Adrenal gland (tissue), 9 donors: ENCODE measurements at regions not wholly inside any gene's neighbourhood (a gene's known extent, or its start where the extent isn't known, plus 50 kb on each side); places are given as distances from the start of the nearest gene placed in this dataset.

Experiments
- DNase-seq, 7 donors: peaks; one replicate each; pipeline ENCODE4 v3.0.0-alpha.2; 2019 to 2020
- H3K27ac ChIP-seq, 5 donors: fragments of 200-600 bp; sonication (generic) in 4 of 5; 1 replicate in 3 of 5; 2 replicates in 2 of 5; pipeline versions ENCODE4 v1.5.1 to v1.8.0; 2016 to 2020; ENCODE audit warnings: mild to moderate bottlenecking in 1 of 5
- H3K27me3 ChIP-seq: fragments of 200-600 bp; 2 replicates; pipeline ENCODE4 v1.8.0; 2021
- H3K36me3 ChIP-seq, 2 donors: fragments of 200-600 bp; replicated peaks in 1 of 2; 1 replicate in 1 of 2; 2 replicates in 1 of 2; pipeline versions ENCODE4 v1.5.1 to v1.8.0; 2018 to 2022
- H3K4me1 ChIP-seq, 2 donors: fragments of 200-600 bp; replicated peaks in 1 of 2; 1 replicate in 1 of 2; 2 replicates in 1 of 2; pipeline versions ENCODE4 v1.5.1 to v1.8.0; 2018 to 2021
- H3K4me3 ChIP-seq, 4 donors: fragments of 200-600 bp; sonication (generic) in 3 of 4; one replicate each; pipeline ENCODE4 v1.5.1; 2016 to 2018
- H3K9me3 ChIP-seq, 3 donors: fragments of 200-600 bp; sonication (generic) in 1 of 3; replicated peaks in 1 of 3; 1 replicate in 2 of 3; 2 replicates in 1 of 3; pipeline versions ENCODE4 v1.5.1 to v1.8.0; 2016 to 2021
- POLR2A ChIP-seq, 2 donors: fragments of 450-650 bp; IDR thresholded peaks; one replicate each; pipeline ENCODE4 v1.6.1; 2017; ENCODE audit warnings: antibody characterized with exemption in 2 of 2, mild to moderate bottlenecking in 2 of 2, moderate library complexity in 1 of 2
- WGBS, 4 donors: extraction: QIAGEN DNeasy Blood & Tissue Kit in 2 of 4; methylation state at CpG; one replicate each; pipeline versions ENCODE4 v1.1.5 to v1.1.7; 2013 to 2017; 5-methylcytosine and 5-hydroxymethylcytosine counted together
- intact Hi-C, 2 donors: fragments of 100-400 bp; cut with DNase I; formaldehyde crosslinking; loops; one replicate each; pipeline versions ENCODE4 v1.14.1 to v1.15.0; 2022 to 2023
- TF ChIP-seq, protein P1 (sequence below), 6 experiments: fragments of 450-650 bp in 4 of 6; fragments of 200-600 bp in 2 of 6; sonication (generic) in 1 of 6; IDR thresholded peaks; 1 replicate in 5 of 6; 2 replicates in 1 of 6; pipeline versions ENCODE4 v1.5.1 to v1.8.0; 2016 to 2021; ENCODE audit warnings: antibody characterized with exemption in 6 of 6, mild to moderate bottlenecking in 2 of 6, moderate library complexity in 1 of 6
- donor health status: healthy with polysubstance abuse.
- donor health status: Bipolar disorder and iron deficiency.
- donor health status: DM: yes; HTN: yes; CAD: no.
- donor health status: DM: no; HTN: no; CAD: no.
- donor health status: DM: no; HTN: no; CAD: no.

DNA sequence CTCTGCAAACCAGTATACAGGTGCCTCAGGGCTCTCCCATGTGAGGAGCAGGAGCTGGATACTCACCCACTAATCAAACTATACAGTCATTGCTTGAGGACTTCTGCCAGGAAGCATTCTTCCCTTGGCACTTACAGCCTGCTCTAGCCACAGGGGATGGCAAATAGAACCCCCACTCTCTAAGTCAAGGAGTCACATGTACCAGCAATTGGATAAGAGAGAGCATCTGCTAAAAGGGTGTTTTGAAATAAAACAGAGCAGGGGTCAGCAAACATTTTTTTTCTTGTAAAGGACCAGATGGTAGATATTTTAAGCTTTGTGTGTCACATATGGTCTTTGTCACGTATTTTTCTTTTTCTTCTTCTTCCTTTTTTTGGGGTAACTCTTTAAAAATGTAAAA, 865.2 kb upstream of the GHITM start:
- intact Hi-C loops: no loop called here

GRCh38 chr10:83276971-83277370, 862.3 kb upstream of the GHITM start:
- Histone ChIP-seq H3K4me1 (no peaks in the 10 kb centered on the region), H3K9me3 (no peaks in the 10 kb centered on the region), H3K27ac (no peak overlapping the region), H3K27me3 (no peaks in the 10 kb centered on the region), H3K4me3 (no peak overlapping the region), H3K36me3 (no peaks in the 10 kb centered on the region)
- 84 to 88% (median 87%) methylated on average over 2 of the region's 2 CpGs for WGBS, 4 donors
- no peak for TF ChIP-seq POLR2A (IDR thresholded peaks at IDR 0.05)
- TF ChIP-seq, protein P1, sequence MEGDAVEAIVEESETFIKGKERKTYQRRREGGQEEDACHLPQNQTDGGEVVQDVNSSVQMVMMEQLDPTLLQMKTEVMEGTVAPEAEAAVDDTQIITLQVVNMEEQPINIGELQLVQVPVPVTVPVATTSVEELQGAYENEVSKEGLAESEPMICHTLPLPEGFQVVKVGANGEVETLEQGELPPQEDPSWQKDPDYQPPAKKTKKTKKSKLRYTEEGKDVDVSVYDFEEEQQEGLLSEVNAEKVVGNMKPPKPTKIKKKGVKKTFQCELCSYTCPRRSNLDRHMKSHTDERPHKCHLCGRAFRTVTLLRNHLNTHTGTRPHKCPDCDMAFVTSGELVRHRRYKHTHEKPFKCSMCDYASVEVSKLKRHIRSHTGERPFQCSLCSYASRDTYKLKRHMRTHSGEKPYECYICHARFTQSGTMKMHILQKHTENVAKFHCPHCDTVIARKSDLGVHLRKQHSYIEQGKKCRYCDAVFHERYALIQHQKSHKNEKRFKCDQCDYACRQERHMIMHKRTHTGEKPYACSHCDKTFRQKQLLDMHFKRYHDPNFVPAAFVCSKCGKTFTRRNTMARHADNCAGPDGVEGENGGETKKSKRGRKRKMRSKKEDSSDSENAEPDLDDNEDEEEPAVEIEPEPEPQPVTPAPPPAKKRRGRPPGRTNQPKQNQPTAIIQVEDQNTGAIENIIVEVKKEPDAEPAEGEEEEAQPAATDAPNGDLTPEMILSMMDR (IDR thresholded peaks at IDR 0.05): no peak
- DNase-seq: no peak
- intact Hi-C loops: no loop called here

More for the DNA sequence above, 865.2 kb upstream of the GHITM start:
- DNase-seq: no peak
- WGBS, 4 donors: 49 to 61% (median 54%) methylated on average over 1 of the region's 1 CpG
- H3K4me3 ChIP-seq: no peak overlapping the region
- TF ChIP-seq POLR2A (IDR thresholded peaks at IDR 0.05): no peak
- TF ChIP-seq, protein P1 (IDR thresholded peaks at IDR 0.05): no peak
- no peaks in the 10 kb centered on the region for H3K36me3 ChIP-seq
- no peak overlapping the region for H3K27ac ChIP-seq
- no peaks in the 10 kb centered on the region for H3K27me3 ChIP-seq
- no peaks in the 10 kb centered on the region for H3K4me1 ChIP-seq
- H3K9me3 ChIP-seq: no peaks in the 10 kb centered on the region

DNA sequence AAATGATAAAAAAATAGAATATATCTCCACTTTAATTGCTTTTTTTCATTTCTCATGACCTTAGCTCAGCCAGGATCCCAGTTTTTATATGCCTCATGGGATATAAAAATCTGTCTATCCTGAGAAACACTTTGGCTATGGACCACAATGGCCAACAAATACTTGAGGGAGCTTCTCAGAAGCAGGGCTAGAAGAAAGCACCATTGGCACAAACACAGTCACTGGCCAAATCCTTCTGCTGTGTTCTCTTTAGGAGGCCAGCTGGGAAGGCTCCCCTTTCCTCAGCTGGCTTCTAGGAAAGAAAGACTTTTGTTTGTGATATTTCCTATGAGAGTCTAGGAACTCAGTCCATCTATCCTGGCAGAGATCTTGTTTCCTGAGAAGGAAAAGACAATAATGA, 856.2 kb upstream of the GHITM start:
- no peak overlapping the region for H3K27ac ChIP-seq
- DNase-seq: no peak
- no peaks in the 10 kb centered on the region for H3K4me1 ChIP-seq
- TF ChIP-seq POLR2A (IDR thresholded peaks at IDR 0.05): no peak
- TF ChIP-seq, protein P1 (IDR thresholded peaks at IDR 0.05): no peak
- no peak overlapping the region for H3K4me3 ChIP-seq
- intact Hi-C loops: no loop called here
- no peaks in the 10 kb centered on the region for H3K27me3 ChIP-seq
- no peaks in the 10 kb centered on the region for H3K36me3 ChIP-seq
- no peaks in the 10 kb centered on the region for H3K9me3 ChIP-seq

- intact Hi-C loops: no loop called here
- WGBS, 4 donors: 65 to 78% (median 70%) methylated on average over 2 of the region's 2 CpGs
- H3K9me3 ChIP-seq: no peaks in the 10 kb centered on the region
- no peaks in the 10 kb centered on the region for H3K27me3 ChIP-seq
- H3K4me3 ChIP-seq: no peak overlapping the region
- H3K36me3 ChIP-seq: no peaks in the 10 kb centered on the region
- no peak overlapping the region for H3K27ac ChIP-seq
- H3K4me1 ChIP-seq: no peaks in the 10 kb centered on the region
- TF ChIP-seq, protein P1 (IDR thresholded peaks at IDR 0.05): no peak
- TF ChIP-seq POLR2A (IDR thresholded peaks at IDR 0.05): no peak
- DNase-seq: no peak
Observed at GRCh38 chr10:83287374-83287773, 851.9 kb upstream of the GHITM start.
